ENCODE measurements at regions not wholly inside any gene's neighbourhood (a gene's known extent, or its start where the extent isn't known, plus 50 kb on each side); places are given as distances from the start of the nearest gene placed in this dataset.

- no peak for DNase-seq (ENCODE audit: low read depth)
- H3K4me3 ChIP-seq (ENCODE audit: low read depth, low read length) = no peak overlapping the region
- TF ChIP-seq CTCF (IDR thresholded peaks at IDR 0.05; ENCODE audit: control insufficient read depth, extremely low read depth, insufficient read depth) = no peak
Measured at GRCh38 chr4:186943411-186943810, 219.8 kb upstream of the FAT1 start.

GRCh38 chr4:186946136-186946535 is 222.5 kb upstream of the FAT1 start:
- DNase-seq (ENCODE audit: low read depth) = no peak
- no peak for TF ChIP-seq CTCF (IDR thresholded peaks at IDR 0.05; ENCODE audit: control insufficient read depth, extremely low read depth, insufficient read depth)
- H3K4me3 ChIP-seq (ENCODE audit: low read depth, low read length) = no peak overlapping the region

GRCh38 chr4:186946682-186947294 is 223.1 kb upstream of the FAT1 start:
- H3K4me3 ChIP-seq (ENCODE audit: low read depth, low read length) = no peak overlapping the region
- peak; percentile 32 for TF ChIP-seq CTCF (IDR thresholded peaks at IDR 0.05; ENCODE audit: control insufficient read depth, extremely low read depth, insufficient read depth)
- no peak for DNase-seq (ENCODE audit: low read depth)

- DNase-seq (ENCODE audit: low read depth) = no peak
- TF ChIP-seq CTCF (IDR thresholded peaks at IDR 0.05; ENCODE audit: control insufficient read depth, extremely low read depth, insufficient read depth) = no peak
- H3K4me3 ChIP-seq (ENCODE audit: low read depth, low read length) = no peak overlapping the region
Measured at GRCh38 chr4:186948361-186949242, 224.9 kb upstream of the FAT1 start.

GRCh38 chr4:186949847-186950246 is 226.2 kb upstream of the FAT1 start:
- no peak for TF ChIP-seq CTCF (IDR thresholded peaks at IDR 0.05; ENCODE audit: control insufficient read depth, extremely low read depth, insufficient read depth)
- peak; percentile 48 for DNase-seq (ENCODE audit: low read depth)
- H3K4me3 ChIP-seq (ENCODE audit: low read depth, low read length) = no peak overlapping the region

GRCh38 chr4:186952709-186953108 is 229.1 kb upstream of the FAT1 start:
- no peak for TF ChIP-seq CTCF (IDR thresholded peaks at IDR 0.05; ENCODE audit: control insufficient read depth, extremely low read depth, insufficient read depth)

More at GRCh38 chr4:186952709-186953108, 229.1 kb upstream of the FAT1 start:
- DNase-seq (ENCODE audit: low read depth) = no peak
- H3K4me3 ChIP-seq (ENCODE audit: low read depth, low read length) = no peak overlapping the region
